OCI-M1 (cell line): ENCODE measurements at regions not wholly inside any gene's neighbourhood (a gene's known extent, or its start where the extent isn't known, plus 50 kb on each side); places are given as distances from the start of the nearest gene placed in this dataset.
"Not testable (repeated sequence)": the region's sequence is repeated elsewhere in the genome, so short reads cannot be mapped to it uniquely, and the experiment has no call there.

Experiments used
- DNase-seq: peaks from one replicate; lab custom pipeline; 2025; lab: John Stamatoyannopoulos, UW

DNA sequence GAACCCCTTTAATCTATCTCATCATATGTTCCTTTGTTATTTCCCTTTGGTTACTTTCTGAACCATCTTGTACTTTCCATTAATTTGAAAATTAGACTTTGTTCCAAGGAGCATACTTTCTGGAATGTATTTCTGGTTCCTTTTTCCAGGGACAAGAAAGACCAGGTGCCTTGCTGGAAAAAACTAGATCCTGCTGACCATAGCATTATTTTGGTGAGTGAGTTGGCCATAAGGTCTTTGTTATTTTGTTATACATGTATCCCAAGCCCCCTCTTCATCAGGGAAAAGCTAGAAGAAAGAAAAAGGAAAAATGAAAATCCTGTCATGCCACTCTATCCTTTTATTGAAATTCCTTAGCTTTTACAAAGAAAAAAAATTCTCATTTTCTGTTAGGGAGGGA is 228.1 kb upstream of the TFPI start:
- DNase-seq, result no peak

DNA sequence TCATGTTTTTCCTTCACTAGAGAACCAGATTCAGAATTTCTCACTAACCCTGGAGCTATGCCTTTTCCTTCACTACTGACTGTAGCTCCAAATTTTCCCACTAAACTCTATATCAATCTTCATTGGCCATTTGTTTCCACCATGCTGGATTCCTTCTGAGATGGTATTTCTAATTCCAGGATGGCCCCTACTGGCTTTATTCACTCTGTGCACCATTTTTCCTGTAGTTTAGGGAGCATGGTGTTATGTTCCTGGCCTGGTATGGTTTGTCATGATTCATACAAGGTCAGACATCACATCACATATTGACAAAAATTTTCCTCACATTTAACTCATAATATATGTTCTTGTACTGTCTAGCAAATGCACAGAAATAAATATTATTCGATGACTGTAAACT is 229.2 kb upstream of the TFPI start:
- no peak for DNase-seq

DNA sequence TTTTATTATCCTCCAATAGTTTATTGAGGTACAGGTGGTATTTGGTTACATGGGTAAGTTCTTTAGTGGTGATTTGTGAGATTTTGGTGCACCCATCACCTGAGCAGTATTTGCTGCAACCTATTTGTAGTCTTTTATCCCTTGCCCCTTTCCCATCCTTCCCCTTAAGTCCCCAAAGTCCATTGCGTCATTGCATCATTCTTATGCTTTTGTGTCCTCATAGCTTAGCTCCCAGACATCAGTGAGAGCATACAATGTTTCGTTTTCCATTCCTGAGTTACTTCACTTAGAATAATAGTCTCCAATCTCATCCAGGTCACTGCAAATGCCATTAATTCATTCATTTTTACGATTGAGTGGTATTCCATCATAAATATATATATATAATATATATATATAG is 229.9 kb upstream of the TFPI start:
- not testable (repeated sequence) for DNase-seq

DNA sequence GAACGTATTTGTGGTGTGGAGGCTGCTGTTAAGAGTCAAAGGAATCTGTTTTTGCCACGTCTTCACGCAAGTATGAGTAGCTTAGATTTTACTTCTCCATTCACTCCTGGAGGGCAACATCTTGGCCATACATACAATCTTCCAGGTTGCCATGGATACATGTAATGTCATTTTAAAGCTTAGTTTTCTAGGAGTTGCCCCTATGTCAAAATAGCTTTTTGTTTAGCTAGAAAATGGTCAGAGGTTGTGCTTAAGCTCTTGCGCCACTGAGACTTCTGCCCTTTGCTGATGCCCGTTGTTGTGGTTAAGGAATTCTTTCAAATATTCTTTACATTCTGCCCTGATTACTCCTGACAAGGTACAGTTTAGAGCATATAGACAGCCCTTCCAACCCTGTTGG is 245.4 kb upstream of the TFPI start:
- no peak for DNase-seq

DNA sequence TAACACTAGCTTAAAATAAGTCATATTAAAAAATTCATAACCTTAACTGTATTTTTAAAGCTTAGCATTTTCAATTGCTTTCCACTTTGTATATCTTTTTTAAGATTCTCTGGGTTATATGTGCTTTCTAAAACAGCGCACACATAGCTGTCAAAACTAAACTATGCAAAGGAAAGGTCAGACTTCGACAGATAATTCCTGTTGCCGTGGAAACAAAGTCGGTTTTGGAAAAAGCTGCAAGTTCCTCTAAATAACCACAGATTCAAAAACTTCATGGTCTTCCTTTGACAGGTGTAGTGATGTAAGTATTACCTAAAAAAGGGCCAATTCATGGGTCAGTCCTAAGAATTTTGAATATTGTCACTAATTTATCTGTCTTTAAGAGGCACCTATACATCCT is 249.6 kb upstream of the TFPI start:
- DNase-seq, result no peak

DNA sequence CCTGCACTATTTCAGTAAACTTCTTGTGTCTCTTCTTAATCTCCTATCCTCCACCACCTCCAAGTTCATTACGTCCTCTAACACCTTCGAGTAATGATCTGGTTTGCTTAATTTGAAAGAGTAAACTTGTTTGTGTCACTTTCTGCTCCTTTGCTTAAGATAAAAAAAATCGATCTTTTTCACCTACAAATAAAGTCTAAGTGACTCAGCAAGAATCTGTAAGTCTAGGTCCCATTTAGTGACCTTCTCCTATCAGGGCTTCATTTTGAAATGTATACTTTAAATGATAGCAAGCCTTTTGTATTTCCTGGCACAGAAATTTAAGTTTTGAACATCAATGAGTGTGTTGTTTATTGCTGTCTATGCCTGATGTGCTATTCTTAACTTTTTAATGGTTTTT is 260.9 kb upstream of the TFPI start:
- DNase-seq, result no peak

DNA sequence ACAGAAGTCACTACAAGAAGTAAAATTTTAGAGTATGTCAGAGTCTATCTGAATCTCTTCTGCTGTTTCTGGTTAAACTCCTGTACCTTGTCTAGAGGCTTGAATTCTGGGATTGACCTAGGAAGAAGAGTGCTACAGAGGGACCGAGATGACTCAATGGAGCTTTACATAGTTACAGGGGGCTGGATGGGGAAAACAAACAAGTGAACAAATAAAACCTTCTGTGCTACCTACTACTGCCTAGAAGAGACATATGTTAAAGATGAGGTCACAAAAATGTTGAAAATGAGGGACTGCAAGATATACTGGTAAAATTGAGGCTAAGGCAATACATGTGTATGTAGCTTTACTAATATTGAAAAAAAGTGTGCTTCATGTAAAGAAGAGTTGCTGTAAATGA is 265.4 kb upstream of the TFPI start:
- no peak for DNase-seq

DNA sequence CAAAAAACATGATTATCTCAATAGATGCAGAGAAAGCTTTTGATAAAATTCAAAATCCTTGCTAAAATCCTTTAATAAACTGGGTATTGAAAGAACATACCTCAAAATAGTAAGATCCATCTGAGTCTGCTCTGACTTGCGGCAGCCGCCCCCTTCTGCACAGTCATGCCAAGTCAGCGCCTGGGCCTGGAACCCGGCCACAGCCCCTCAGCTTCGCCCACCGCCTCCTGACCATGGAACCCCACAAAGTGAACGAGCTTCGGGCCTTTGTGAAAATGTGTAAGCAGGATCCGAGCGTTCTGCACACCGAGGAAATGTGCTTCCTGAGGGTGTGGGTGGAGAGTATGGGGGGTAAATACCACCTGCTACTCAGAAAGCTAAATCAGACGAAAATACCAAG is 270.9 kb upstream of the TFPI start:
- DNase-seq, result no peak

DNA sequence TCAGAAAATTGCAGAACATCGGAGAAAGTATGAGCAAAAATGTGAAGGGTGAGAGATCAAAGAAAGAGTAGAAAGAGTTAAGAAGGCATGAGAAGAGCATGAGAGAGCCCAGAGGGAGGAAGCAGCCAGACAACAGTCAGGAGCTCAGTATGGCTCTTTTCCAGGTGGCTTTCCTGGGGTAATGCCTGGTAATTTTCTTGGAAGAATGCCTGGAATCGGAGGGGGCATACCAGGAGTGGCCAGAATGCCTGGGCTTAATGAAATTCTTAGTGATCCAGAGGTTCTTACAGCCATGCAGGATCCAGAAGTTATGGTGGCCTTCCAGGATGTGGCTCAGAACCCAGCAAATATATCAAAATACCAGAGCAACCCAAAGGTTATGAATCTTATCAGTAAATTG is 271.8 kb upstream of the TFPI start:
- no peak for DNase-seq

DNA sequence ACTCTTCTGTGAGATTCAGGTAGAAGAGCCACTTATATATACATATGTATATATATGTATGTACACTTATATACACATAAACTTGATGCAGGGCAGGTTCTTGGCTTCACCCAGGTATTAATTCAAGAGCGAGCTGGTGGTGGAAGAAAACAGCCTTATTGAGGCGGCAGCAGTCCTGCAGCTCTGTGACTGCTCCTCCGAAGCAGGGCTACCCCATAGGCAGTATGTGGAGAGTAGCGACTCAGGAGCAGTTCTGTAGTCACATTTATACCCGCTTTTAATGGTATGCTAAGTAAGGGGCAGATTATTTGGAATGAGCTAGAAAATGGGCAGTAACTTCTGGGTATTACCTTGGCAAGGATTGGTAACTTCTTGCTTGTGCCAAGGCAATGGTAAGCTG is 280.6 kb upstream of the TFPI start:
- no peak for DNase-seq

DNA sequence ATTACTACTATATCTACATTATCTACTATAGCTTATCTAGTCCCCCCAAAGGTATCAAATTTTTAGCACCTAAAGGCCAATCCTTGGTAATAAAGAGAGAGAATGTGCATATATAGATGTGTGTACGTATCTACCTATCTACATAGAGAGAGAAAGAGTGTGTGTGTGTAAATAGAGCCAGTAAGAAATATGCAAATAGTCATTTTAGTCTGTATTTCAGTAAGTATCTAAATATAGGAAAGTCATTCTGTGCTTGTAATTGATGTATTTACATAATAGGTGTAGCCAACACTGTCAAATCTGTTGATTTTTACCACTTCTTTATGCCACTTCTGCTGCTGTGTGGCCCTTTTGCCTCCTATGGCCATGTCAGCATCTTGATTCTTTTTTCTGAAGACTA is 284.5 kb upstream of the TFPI start:
- DNase-seq, result no peak

DNA sequence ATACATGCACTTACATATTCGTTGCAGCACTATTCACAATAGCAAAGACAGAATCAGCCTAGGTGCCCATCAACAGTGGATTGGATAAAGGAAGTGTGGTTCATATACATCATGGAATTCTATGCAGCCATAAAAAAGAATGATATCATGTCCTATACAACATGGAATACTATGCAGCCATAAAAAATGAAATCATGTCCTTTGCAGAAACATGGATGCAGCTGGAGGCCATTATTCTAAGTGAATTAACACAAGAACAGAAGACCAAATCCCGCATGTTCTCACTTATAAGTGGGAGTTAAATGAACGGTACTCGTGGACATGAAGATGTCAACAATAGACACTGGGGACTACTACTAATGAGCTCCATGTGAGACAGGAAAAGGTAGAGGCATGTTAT is 288.1 kb upstream of the TFPI start:
- DNase-seq, result no peak

DNA sequence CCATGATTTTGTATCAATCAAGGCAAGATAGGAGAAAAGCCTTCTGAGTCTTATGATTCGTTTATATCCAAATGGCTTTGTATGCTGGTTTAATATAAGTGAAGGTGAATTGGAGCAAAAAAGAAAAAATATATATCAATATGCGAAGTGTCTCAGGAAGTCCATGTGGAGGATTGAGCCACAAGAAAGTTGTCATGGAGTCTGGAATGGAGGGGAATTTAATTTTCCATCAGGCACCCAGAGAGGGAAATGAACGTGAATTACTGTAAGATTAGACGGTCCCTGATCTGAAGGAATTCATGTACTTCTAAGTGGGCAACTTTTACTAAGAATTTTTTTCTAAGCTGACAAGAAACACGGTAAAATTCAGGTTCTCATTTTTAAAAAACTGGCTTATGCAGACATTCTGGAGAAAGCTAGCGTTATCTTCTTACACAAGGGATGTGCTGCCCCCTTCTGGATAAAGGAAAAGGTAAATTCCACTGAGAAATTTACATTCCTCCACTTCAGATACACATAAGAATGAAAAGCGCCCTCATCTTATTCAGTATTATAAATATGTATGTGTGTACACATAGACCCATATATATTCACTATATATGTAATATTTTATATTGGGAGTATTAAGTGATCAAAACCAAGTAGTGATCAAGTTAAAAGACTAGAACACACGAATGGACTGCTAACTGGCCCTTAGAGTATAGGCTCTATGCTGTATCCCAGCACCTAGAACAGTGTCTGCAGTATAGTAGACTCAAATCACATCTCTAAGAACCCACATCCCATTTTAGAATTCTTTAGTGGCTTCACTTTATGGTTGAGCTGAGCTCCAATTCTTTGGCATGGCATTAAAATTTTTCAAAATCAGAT is 289.0 kb upstream of the TFPI start:
- DNase-seq, result peak; percentile 82

DNA sequence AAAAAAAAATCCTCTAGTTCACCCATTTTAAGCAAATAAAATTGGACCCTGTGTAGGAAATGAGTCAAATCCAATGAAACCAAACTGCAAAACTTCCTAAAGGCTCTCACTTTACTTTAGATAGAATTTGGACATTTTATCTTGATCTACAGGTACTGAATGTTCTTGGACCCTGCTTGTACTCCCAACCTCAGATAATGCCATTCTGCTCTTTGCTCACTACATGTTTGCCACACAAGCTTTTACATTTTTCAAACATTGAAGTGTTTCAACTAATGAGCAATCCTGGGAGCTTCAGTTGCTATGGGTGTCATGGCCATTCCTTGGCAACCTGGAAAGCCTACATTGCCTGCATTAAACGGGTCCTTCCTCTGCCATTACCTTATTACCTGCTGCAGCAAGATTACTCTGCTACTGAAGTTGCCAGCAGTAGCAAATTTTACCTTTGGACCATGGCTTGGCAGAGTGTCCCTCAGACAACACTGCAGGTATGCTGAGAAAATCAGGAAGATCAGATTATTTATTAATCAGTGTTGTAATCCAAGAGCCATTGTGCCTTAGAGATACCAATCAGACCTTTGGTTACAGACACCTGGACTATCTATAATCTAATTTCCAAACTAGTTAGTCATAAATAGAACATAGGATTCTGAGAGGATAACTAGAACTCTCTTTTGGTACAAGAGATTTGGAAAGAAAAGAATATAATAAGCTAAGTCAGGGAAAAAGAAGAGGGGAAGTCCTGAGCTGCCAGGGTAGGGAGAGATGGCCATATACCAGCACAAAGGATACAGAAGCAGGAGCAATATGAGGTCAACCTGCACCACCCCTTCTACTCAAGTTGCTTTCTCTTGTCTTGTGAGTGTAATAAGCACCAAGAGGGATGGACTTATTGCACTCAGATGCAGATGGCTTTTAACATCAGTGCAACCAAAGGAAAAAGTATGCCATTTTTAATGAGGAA is 293.3 kb upstream of the TFPI start:
- DNase-seq, result no peak

DNA sequence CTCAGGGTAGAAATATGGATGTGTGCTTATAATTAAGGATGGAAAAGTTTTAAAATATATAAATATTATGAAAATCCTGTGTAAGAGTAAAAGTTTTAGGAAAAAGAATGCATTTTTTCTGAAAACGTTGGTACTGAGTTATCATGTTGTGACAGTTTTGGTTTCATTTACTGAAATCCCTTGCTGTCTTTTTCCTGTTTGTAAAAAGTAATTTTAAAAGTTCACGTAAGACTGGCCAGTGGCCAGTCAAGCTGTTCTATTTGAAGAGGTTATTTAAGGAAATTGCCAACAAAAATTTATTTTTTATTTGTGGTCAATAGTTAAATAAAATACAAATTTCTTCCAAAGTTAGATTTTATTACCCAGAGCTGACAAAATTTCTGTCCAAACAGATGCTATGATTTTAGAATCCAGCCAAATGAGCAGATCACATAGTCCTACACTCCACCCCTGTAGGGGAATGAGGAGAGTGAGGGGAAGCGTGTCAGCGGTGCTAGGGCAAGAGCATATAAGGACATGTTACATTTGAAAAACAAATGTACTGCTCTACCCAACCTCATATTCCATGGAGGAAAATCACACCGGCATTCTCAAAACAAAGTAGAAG is 297.8 kb upstream of the TFPI start:
- DNase-seq, result no peak

DNA sequence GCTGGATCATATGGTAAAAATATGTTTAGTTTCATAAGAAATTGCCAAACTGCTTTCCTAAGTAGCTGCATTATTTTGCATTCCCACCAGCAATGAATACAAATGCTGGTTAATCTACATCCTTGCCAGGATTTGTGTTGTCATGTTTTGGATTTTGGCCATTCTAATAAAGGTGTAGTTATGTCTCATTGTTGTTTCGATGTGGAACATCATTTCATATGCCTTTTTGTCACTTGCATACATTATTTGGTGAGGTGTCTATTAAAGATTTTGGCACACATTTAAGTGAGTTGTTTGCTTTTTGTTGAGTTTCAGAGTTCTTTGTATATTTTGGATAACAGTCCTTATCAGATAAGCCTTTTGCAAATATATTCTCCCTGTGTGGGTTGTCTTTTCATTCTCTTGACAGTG is 299.2 kb upstream of the TFPI start:
- no peak for DNase-seq

DNA sequence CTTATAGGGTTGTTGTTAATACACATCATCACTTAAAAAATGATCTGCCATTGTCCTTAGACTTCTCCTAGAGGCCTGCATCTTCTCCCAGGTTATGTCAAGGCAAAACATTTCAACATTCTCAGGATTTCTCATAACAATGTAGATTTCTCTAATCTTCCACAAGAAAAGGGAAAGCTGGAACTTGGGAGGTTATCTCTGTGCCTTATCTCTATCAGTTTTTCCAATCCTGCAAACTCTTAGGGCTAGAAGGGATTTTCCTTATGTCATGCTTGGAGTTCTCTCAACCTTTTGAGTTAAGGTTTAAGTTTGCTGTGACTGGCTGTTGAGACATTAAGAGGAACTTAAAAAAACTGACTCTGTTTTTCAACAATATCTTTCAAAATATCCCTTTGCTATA is 300.6 kb upstream of the TFPI start:
- no peak for DNase-seq

DNA sequence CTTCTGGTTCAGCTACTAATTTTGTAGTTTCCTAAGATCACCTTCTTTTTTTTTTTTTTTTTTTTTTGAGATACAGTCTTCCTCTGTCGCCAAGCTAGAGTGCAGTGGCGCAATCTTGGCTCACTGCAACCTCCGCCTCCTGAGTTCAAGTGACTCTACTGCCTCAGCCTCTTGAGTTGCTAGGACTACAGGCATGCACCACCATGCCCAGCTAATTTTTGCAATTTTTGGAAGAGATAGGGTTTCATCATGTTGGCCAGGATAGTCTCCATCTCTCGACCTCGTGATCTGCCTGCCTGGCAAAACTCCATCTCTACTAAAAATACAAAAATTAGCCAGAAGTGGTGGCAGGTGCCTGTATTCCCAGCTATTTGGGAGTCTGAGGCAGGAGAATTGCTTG is 301.5 kb upstream of the TFPI start:
- DNase-seq, result no peak

DNA sequence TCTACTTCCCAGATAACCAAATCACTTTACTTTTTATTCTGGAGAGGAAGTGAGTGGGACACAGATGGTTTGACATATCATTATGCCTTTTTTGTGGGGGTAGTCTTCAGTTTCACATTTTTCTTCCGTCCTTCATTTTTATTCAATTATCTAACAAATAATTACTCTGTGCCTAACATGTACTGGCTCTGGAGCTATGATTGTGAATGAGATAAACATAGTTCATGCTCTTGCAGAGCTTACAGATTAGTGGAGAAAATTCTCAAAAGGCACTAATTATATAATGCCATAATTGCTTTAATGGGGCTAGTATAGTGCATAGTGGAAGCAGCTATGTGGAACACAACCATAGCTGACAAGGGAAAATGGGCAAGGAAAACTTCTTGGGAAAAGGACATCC is 303.6 kb upstream of the TFPI start:
- no peak for DNase-seq

DNA sequence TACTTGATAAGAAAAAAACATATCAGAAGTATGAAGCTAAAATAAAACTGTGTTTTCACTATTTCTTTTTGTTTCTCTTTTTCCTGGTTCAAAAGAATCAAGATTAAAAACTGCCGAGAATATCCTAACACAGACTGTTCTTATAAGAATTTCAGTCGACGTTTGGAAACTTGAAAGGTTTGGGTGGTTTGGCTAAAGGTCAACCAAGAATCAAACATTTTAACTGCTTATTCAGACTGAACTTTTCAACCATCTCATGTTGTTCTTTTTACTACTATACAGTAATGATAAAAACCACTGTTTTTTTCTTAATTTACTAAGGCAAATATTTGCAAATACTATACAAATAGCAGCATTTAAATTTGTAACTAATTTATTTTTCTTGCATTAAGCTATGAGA is 308.5 kb upstream of the TFPI start:
- DNase-seq, result no peak

DNA sequence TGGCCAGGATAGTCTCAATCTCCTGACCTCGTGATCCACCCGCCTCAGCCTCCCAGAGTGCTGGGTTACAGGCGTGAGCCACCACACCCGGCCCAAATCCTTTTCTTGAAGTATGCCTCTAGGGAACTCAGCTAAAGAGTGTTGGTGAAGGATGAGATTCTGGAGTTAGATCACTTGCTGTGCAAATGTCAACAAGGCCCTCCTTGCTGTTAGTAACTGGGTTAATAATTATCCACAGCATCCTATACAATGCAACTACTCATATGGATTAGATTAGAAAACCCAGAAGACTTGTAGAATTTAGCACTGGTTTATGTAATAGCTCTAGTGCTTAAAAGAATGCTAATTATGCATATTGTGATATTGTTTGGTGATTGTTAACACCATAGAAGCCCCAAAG is 310.8 kb upstream of the TFPI start:
- DNase-seq, result no peak

DNA sequence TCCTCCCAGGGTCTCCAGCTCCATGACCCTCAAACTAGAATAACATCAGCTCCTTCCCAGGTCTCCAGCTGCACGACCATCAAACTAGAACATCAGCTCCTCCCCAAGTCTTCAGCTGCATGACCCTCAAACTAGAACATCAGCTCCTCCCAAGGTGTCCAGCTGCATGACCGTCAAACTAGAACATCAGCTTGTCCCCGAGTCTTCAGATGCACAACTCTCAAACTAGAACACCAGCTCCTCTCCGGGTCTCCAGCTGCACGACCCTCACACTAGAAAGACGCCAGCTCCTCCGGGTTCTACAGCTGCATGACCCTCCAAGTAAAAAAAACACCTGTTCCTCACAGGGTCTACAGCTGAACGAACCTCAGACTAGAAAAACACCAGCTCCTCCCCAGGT is 312.9 kb upstream of the TFPI start:
- no peak for DNase-seq

DNA sequence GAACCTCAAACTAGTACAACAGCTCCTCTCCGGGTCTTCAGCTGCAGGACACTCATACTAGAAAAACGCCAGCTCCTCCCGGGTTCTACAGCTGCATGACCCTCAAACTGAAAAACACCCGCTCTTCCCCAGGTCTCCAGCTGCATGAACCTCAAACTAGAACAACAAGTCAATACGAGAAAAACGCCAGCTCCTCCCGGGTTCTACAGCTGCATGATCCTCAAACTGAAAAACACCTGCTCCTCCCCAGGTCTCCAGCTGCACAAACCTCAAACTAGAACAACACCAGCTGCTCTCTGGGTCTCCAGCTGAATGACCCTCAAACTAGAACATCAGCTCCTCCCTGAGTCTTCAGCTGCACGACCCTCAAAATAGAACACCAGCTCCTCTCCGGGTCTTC is 315.0 kb upstream of the TFPI start:
- no peak for DNase-seq
